HCT116 (cell line): ENCODE measurements at regions not wholly inside any gene's neighbourhood (a gene's known extent, or its start where the extent isn't known, plus 50 kb on each side); places are given as distances from the start of the nearest gene placed in this dataset.

Source experiments
- ATAC-seq: fragments of 200-7000 bp; cut with Tn5 transposase; 2 replicates; pipeline ENCODE4 v1.9.1; 2020; ENCODE audit warnings: mild to moderate bottlenecking, moderate library complexity
- BruUV-seq: library from RNA; stranded (reverse); fragments of 400-500 nt; replicated peaks from 2 replicates; lab custom pipeline; 2021; lab: Mats Ljungman, UMichigan
- CTCF ChIA-PET: fragments of 300-600 bp; sonication (Branson Sonifier 250); formaldehyde crosslinking; loops from one replicate; lab custom pipeline; 2021; ENCODE audit warnings: antibody characterized with exemption; lab: Charles Lee
- POLR2A ChIA-PET: fragments of 300-600, 350-600 bp; sonication (Branson Sonifier 250); formaldehyde crosslinking; loops from one replicate; lab custom pipeline; 2021; ENCODE audit warnings: antibody characterized with exemption; lab: Charles Lee
- RAD21 ChIA-PET, 2 experiments: fragments of 300-600 bp; sonication (Branson Sonifier 250); formaldehyde crosslinking; loops; one replicate each; lab custom pipeline; 2023; ENCODE audit warnings: low total read pairs in 2 of 2; ENCODE audit not compliant: uncharacterized antibody in 2 of 2, unreplicated experiment in 2 of 2, low non-redundant PET in 1 of 2; lab: Charles Lee
- DNase-seq: peaks from one replicate; pipeline ENCODE4 v3.0.0-alpha.2; 2010; ENCODE audit warnings: low read depth, low spot score
- H2AFZ ChIP-seq: fragments of 200-600 bp; shearing (Covaris generic), sonication (generic); 2 replicates; pipeline ENCODE4 v1.6.1; 2017; ENCODE audit warnings: low read depth, mixed run types, mixed read lengths, antibody characterized with exemption, low read length; ENCODE audit not compliant: poor library complexity, severe bottlenecking
- H3K27ac ChIP-seq: 2 replicates; pipeline ENCODE4 v1.5.1; 2012; ENCODE audit warnings: low read depth, low read length
- H3K27me3 ChIP-seq: fragments of 200-600 bp; sonication (generic); 2 replicates; pipeline ENCODE4 v1.6.1; 2016; ENCODE audit warnings: mixed run types, low read length, mixed read lengths; ENCODE audit not compliant: insufficient read depth
- H3K36me3 ChIP-seq, 2 experiments: fragments of 200-500 bp in 1 of 2; fragments of 200-600 bp in 1 of 2; sonication (Bioruptor generic) in 1 of 2; sonication (generic) in 1 of 2; 2 replicates each; pipeline versions ENCODE4 v1.5.1 to v1.6.1; 2014 to 2016; ENCODE audit warnings: low read length in 2 of 2, inconsistent platforms in 1 of 2, mixed read lengths in 1 of 2, mixed run types in 1 of 2; ENCODE audit not compliant: insufficient read depth in 2 of 2, control insufficient read depth in 1 of 2
- H3K4me1 ChIP-seq, 2 experiments: fragments of 200-600 bp in 1 of 2; sonication (generic) in 1 of 2; 2 replicates each; pipeline versions ENCODE4 v1.5.1 to v1.6.1; 2012 to 2017; ENCODE audit warnings: low read length in 2 of 2, inconsistent platforms in 1 of 2, mild to moderate bottlenecking in 1 of 2, mixed read lengths in 1 of 2, mixed run types in 1 of 2, moderate library complexity in 1 of 2; ENCODE audit not compliant: insufficient read depth in 2 of 2, control insufficient read depth in 1 of 2
- H3K4me2 ChIP-seq: fragments of 200-600 bp; sonication (generic); 2 replicates; pipeline ENCODE4 v1.6.1; 2017; ENCODE audit warnings: mixed run types, low read length, mixed read lengths
- H3K4me3 ChIP-seq, 2 experiments: fragments of 200-600 bp in 1 of 2; sonication (generic) in 1 of 2; replicated peaks in 1 of 2; 2 replicates each; pipeline ENCODE4 v1.5.1; 2011 to 2016; ENCODE audit warnings: low read length in 2 of 2, control low read depth in 1 of 2, low read depth in 1 of 2, mild to moderate bottlenecking in 1 of 2, mixed read lengths in 1 of 2, mixed run types in 1 of 2
- H3K79me2 ChIP-seq: fragments of 200-600 bp; sonication (generic); 2 replicates; pipeline ENCODE4 v1.6.1; 2017; ENCODE audit warnings: mild to moderate bottlenecking, mixed run types, low read length, moderate library complexity, mixed read lengths; ENCODE audit not compliant: insufficient read depth
- H3K9ac ChIP-seq: fragments of 200-600 bp; sonication (generic); 2 replicates; pipeline ENCODE4 v1.6.1; 2016; ENCODE audit warnings: low read length, mixed read lengths
- H3K9me2 ChIP-seq: fragments of 200-600 bp; sonication (generic), shearing (Covaris generic); 2 replicates; pipeline ENCODE4 v1.6.1; 2017; ENCODE audit warnings: mixed run types, mild to moderate bottlenecking, moderate library complexity; ENCODE audit not compliant: insufficient read depth
- H3K9me3 ChIP-seq, 2 experiments: fragments of 200-500 bp in 1 of 2; fragments of 200-600 bp in 1 of 2; sonication (Bioruptor generic) in 1 of 2; sonication (generic) in 1 of 2; 2 replicates each; pipeline ENCODE4 v1.6.1; 2014 to 2017; ENCODE audit warnings: low read length in 2 of 2, mixed read lengths in 2 of 2, inconsistent platforms in 1 of 2, low read depth in 1 of 2, mild to moderate bottlenecking in 1 of 2, mixed run types in 1 of 2, moderate library complexity in 1 of 2; ENCODE audit not compliant: control insufficient read depth in 1 of 2, insufficient read depth in 1 of 2
- H4K20me1 ChIP-seq: fragments of 200-600 bp; sonication (generic), shearing (Covaris generic); 2 replicates; pipeline ENCODE4 v1.6.1; 2017; ENCODE audit warnings: mixed run types, mild to moderate bottlenecking, moderate library complexity; ENCODE audit not compliant: insufficient read depth
- CEBPB ChIP-seq: IDR thresholded peaks from 2 replicates; pipeline ENCODE4 v1.6.1; 2012; ENCODE audit warnings: low read depth
- CTCF ChIP-seq, 3 experiments: fragments of 200-600 bp in 1 of 3; sonication (generic) in 1 of 3; IDR thresholded peaks in 2 of 3; conservative IDR thresholded peaks in 1 of 3; 2 replicates each; pipeline ENCODE4 v1.5.1; 2012 to 2017; ENCODE audit warnings: low read depth in 2 of 3, low read length in 2 of 3, antibody characterized with exemption in 1 of 3, borderline replicate concordance in 1 of 3, control low read depth in 1 of 3, mild to moderate bottlenecking in 1 of 3, mixed read lengths in 1 of 3, mixed run types in 1 of 3, moderate library complexity in 1 of 3; ENCODE audit not compliant: insufficient read depth in 1 of 3
- EZH2 ChIP-seq: fragments of 200-600 bp; sonication (generic); IDR thresholded peaks from 2 replicates; pipeline ENCODE4 v1.6.1; 2017; ENCODE audit warnings: antibody characterized with exemption, mixed run types
- FOSL1 ChIP-seq: IDR thresholded peaks from 2 replicates; pipeline ENCODE4 v1.6.1; 2012; ENCODE audit warnings: low read depth
- POLR2A ChIP-seq: IDR thresholded peaks from 2 replicates; pipeline ENCODE4 v1.7.0; 2011; ENCODE audit warnings: borderline replicate concordance; ENCODE audit not compliant: insufficient read depth, insufficient read length; ENCODE audit errors: extremely low read depth
- POLR2AphosphoS5 ChIP-seq: IDR thresholded peaks from 2 replicates; pipeline ENCODE4 v1.6.1; 2011; ENCODE audit warnings: mild to moderate bottlenecking, low read depth, low read length, moderate library complexity
- SRF ChIP-seq: IDR thresholded peaks from 2 replicates; pipeline ENCODE4 v1.6.1; 2012; ENCODE audit warnings: low read depth
- YY1 ChIP-seq: IDR thresholded peaks from 2 replicates; pipeline ENCODE4 v1.6.1; 2011; ENCODE audit warnings: low read length, low read depth, moderate library complexity, mild to moderate bottlenecking; ENCODE audit not compliant: insufficient replicate concordance; ENCODE audit errors: extremely low read depth
- ZFX ChIP-seq: fragments of 450-650 bp; IDR thresholded peaks from 2 replicates; pipeline ENCODE4 v1.6.1; 2017
- intact Hi-C: fragments of 100-400 bp; cut with micrococcal nuclease; formaldehyde crosslinking; loops from 2 replicates; pipeline ENCODE4 v1.10.0; 2022
- TF ChIP-seq, protein P1 (sequence below): IDR thresholded peaks from 2 replicates; pipeline ENCODE4 v1.6.1; 2012

DNA sequence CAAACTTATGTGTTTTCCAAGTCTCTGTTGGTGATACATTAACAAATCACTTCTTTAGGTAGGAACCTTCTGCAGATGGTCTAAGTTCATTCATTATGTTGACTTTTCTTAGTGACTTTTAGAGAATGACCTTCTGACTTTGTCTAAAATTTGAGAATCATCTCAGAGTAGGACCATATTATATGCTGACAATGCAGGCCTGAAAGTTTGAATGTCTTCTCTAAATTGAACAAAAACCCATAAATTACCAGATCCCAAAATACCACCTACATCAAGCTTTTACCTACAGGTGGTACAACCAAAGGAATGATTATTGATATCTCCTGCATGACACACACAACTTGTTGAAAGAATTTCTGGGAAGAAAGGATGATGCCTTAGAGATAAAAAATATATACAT lies 191.5 kb downstream of the SOD2 start:
- Histone ChIP-seq H3K79me2 (no peaks in the 10 kb centered on the region), H3K9me2 (no peaks in the 10 kb centered on the region), H3K9me3 (no peaks in the 10 kb centered on the region), H3K36me3 (no peaks in the 10 kb centered on the region), H3K27ac (no peak overlapping the region), H3K4me1 (no peaks in the 10 kb centered on the region), H3K4me2 (no peak overlapping the region), H2AFZ (no peak overlapping the region), H3K9ac (no peak overlapping the region), H4K20me1 (no peaks in the 10 kb centered on the region), H3K27me3 (no peaks in the 10 kb centered on the region), H3K4me3 (no peak overlapping the region)
- TF ChIP-seq POLR2AphosphoS5: no peak
- DNase-seq: no peak
- intact Hi-C loops: no loop called here
- no TSS peak for BruUV-seq
- ChIA-PET CTCF (no interaction called here), RAD21 (no interaction called here), POLR2A (no interaction called here)
- no peak for ATAC-seq

DNA sequence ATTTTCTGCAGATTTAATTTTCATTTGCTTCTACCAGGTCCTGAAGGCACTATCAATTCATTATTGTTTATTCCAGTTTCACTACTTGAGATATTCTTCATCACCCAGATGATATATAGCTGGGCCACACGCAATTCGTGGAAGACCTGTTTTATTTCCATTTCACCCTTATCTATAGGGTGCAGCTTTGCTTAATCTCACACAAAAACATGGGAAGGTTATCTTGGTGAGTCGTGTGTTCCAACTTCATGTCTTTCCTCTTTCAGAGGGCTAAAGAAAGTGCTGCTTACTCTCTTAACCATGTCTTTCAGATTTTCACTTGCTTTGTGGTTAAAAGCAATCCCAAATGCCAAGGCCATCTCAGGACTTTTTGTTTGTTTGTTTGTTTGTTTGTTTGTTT lies 194.0 kb downstream of the SOD2 start:
- RAD21 ChIA-PET: no interaction called here
- DNase-seq (no peak), ATAC-seq (no peak)
- CTCF ChIA-PET: no interaction called here
- Histone ChIP-seq H3K4me2 (no peak overlapping the region), H3K27ac (no peak overlapping the region), H3K4me1 (no peaks in the 10 kb centered on the region; a peak in 1 of 4 replicates), H3K79me2 (no peaks in the 10 kb centered on the region), H4K20me1 (no peaks in the 10 kb centered on the region), H3K9me3 (no peaks in the 10 kb centered on the region), H3K9ac (no peak overlapping the region), H3K4me3 (no peak overlapping the region), H3K9me2 (no peaks in the 10 kb centered on the region), H2AFZ (no peak overlapping the region), H3K36me3 (no peaks in the 10 kb centered on the region), H3K27me3 (no peaks in the 10 kb centered on the region)
- no TSS peak for BruUV-seq
- TF ChIP-seq SRF (no peak), EZH2 (no peak), YY1 (no peak), CTCF (IDR thresholded peaks at IDR 0.05 in 2 of 3, conservative IDR thresholded peaks at IDR 0.05 in 1 of 3; ENCODE audit: borderline replicate concordance in 1 of 3, insufficient read depth in 1 of 3, low read depth in 2 of 3, low read length in 2 of 3) (no peak), POLR2A (no peak), ZFX (no peak), POLR2AphosphoS5 (no peak), CEBPB (no peak), FOSL1 (no peak)
- TF ChIP-seq, protein P1, sequence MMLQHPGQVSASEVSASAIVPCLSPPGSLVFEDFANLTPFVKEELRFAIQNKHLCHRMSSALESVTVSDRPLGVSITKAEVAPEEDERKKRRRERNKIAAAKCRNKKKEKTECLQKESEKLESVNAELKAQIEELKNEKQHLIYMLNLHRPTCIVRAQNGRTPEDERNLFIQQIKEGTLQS: no peak
- POLR2A ChIA-PET: no interaction called here
- intact Hi-C loops: no loop called here
